ENCODE measurements at regions not wholly inside any gene's neighbourhood (a gene's known extent, or its start where the extent isn't known, plus 50 kb on each side); places are given as distances from the start of the nearest gene placed in this dataset.

DNA sequence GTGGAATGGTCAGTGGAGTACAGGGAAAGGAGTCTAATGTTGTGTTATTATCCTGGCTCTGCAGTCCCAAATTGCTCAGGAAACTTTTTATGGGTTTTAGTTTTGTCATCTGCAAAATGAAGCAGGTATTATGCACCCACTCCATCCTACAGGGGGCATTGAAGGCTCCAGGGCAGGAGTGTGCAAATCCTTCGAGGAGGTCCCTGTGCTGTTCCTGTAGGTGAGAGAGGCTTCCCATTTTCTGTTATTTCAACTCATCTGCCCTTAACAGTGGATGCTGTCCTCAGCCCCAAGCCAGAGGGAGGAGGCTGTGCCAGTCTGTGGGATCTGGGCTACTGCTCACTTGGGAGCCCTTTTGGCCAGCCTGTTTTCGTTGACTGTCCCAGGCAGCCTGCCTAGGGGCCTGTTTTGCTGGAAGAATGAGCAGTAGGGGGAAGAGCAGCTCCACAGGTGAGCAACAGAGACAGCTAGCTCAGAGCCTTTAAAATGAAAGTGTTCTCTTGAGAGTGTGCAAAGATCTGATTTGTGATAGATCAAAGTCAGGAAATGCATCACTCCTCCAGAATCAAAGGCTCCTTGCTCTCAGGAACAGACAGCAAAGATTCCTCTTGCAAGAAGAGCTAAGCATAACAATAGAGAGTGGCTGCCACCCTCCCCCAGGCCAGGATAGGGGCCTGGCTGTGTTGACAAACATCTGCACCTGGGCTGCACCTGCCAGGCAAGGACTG lies 317.6 kb upstream of the PROX1 start:
- no peaks in the 10 kb centered on the region for H3K9me3 ChIP-seq (ENCODE audit: low read depth)
- H3K4me2 ChIP-seq: no peak overlapping the region
- H3K4me3 ChIP-seq: no peak overlapping the region
- no peaks in the 10 kb centered on the region for H3K36me3 ChIP-seq (replicated peaks; ENCODE audit: insufficient read depth, low read depth)
- H4K20me1 ChIP-seq (ENCODE audit: insufficient read depth, poor library complexity, severe bottlenecking): no peaks in the 10 kb centered on the region
- no peaks in the 10 kb centered on the region for H3K9me2 ChIP-seq (replicated peaks; ENCODE audit: insufficient read depth)
- H3K79me2 ChIP-seq: no peaks in the 10 kb centered on the region
- H3K27ac ChIP-seq: no peak overlapping the region
- 43% methylated on average over 2 of the region's 2 CpGs for WGBS (ENCODE audit: low lambda C conversion rate, missing lambda C conversion rate)
- no peak overlapping the region for H2AFZ ChIP-seq
- no peaks in the 10 kb centered on the region for H3K27me3 ChIP-seq
- TF ChIP-seq, protein P1, sequence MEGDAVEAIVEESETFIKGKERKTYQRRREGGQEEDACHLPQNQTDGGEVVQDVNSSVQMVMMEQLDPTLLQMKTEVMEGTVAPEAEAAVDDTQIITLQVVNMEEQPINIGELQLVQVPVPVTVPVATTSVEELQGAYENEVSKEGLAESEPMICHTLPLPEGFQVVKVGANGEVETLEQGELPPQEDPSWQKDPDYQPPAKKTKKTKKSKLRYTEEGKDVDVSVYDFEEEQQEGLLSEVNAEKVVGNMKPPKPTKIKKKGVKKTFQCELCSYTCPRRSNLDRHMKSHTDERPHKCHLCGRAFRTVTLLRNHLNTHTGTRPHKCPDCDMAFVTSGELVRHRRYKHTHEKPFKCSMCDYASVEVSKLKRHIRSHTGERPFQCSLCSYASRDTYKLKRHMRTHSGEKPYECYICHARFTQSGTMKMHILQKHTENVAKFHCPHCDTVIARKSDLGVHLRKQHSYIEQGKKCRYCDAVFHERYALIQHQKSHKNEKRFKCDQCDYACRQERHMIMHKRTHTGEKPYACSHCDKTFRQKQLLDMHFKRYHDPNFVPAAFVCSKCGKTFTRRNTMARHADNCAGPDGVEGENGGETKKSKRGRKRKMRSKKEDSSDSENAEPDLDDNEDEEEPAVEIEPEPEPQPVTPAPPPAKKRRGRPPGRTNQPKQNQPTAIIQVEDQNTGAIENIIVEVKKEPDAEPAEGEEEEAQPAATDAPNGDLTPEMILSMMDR (IDR thresholded peaks at IDR 0.05; ENCODE audit: poor library complexity): no peak
- no peak for TF ChIP-seq EZH2phosphoT487 (IDR thresholded peaks at IDR 0.05; ENCODE audit: low read depth, severe bottlenecking, unreplicated experiment)
- no peak for TF ChIP-seq EZH2 (IDR thresholded peaks at IDR 0.05; ENCODE audit: borderline replicate concordance)
- H3K4me1 ChIP-seq (ENCODE audit: insufficient read depth): no peaks in the 10 kb centered on the region
- DNase-seq (ENCODE audit: low spot score): no peak

DNA sequence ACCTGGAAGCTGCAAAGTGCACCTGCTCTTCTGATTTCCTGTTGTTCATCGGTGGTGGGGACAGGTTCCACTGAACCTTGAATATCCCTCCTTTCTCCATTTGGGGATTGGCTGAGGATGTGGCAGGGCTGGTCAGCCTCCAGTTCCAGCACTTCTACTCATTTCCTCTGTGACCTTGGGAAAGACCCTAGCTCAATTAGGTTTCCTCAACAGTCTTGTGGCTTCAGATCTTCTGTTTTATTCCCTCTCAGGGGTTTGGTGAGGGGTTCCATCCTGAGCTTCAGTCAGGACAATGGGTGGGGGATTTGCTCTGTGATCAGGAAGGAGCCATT lies 317.1 kb upstream of the PROX1 start:
- WGBS (ENCODE audit: low lambda C conversion rate, missing lambda C conversion rate): 18% methylated on average over 1 of the region's 1 CpG
- Histone ChIP-seq H4K20me1 (ENCODE audit: insufficient read depth, poor library complexity, severe bottlenecking) (no peaks in the 10 kb centered on the region), H3K9me3 (ENCODE audit: low read depth) (no peaks in the 10 kb centered on the region), H3K9me2 (replicated peaks; ENCODE audit: insufficient read depth) (no peaks in the 10 kb centered on the region), H2AFZ (no peak overlapping the region), H3K27ac (no peak overlapping the region), H3K4me3 (no peak overlapping the region), H3K36me3 (replicated peaks; ENCODE audit: insufficient read depth, low read depth) (no peaks in the 10 kb centered on the region), H3K4me2 (no peak overlapping the region), H3K79me2 (no peaks in the 10 kb centered on the region), H3K27me3 (no peaks in the 10 kb centered on the region), H3K4me1 (ENCODE audit: insufficient read depth) (no peaks in the 10 kb centered on the region)
- TF ChIP-seq, protein P1 (IDR thresholded peaks at IDR 0.05; ENCODE audit: poor library complexity): no peak
- TF ChIP-seq EZH2phosphoT487 (IDR thresholded peaks at IDR 0.05; ENCODE audit: low read depth, severe bottlenecking, unreplicated experiment) (no peak), EZH2 (IDR thresholded peaks at IDR 0.05; ENCODE audit: borderline replicate concordance) (no peak)
- DNase-seq (ENCODE audit: low spot score): no peak

DNA sequence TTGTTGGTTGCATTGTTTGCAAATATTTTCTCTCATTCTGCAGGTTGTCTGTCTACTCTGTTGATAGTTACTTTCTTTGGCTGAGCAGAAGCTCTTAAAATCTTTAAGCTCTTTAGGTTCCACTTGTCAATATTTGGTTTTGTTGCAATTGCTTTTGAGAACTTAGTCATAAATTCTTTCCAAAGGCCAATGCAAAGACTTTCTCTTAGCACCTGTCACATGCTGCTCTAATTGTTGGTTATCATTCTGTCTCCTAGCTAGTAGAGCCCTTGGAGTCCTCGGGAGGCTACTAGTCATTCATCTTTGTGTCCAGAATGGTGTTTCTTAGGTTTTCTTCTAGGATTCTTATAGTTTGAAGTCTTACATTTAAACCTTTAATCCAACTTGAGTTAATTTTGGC lies 312.7 kb upstream of the PROX1 start:
- DNase-seq (ENCODE audit: low spot score): peak; percentile 21
- H3K79me2 ChIP-seq: no peaks in the 10 kb centered on the region
- H3K9me2 ChIP-seq (replicated peaks; ENCODE audit: insufficient read depth): no peaks in the 10 kb centered on the region
- H3K36me3 ChIP-seq (replicated peaks; ENCODE audit: insufficient read depth, low read depth): no peaks in the 10 kb centered on the region
- no peaks in the 10 kb centered on the region for H3K27me3 ChIP-seq
- H3K9me3 ChIP-seq (ENCODE audit: low read depth): no peaks in the 10 kb centered on the region
- H4K20me1 ChIP-seq (ENCODE audit: insufficient read depth, poor library complexity, severe bottlenecking): no peaks in the 10 kb centered on the region
- H3K4me3 ChIP-seq: no peak overlapping the region
- no peak overlapping the region for H2AFZ ChIP-seq
- no peak overlapping the region for H3K27ac ChIP-seq
- 66% methylated on average over 1 of the region's 1 CpG for WGBS (ENCODE audit: low lambda C conversion rate, missing lambda C conversion rate)
- no peaks in the 10 kb centered on the region for H3K4me1 ChIP-seq (ENCODE audit: insufficient read depth)
- TF ChIP-seq EZH2 (IDR thresholded peaks at IDR 0.05; ENCODE audit: borderline replicate concordance) (no peak), EZH2phosphoT487 (IDR thresholded peaks at IDR 0.05; ENCODE audit: low read depth, severe bottlenecking, unreplicated experiment) (peak; percentile 77)
- no peak overlapping the region for H3K4me2 ChIP-seq

DNA sequence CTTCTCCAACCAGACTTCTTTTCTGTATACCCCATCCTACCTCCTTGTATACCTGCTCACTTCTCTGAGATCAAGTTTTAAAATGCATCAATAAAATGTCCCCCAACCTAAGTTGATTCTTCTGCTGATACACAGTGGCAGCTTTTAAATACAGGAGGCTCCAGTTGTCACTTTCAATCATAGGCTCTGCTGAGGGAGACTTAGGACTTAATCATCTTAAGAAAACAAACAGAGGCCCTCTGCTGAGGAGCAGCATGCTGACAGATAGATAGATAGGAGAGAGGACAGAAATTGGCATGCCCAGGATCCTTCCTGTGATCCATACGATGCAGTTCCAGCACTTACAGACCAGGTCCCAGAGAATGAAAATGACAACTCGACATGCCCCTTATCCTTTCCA lies 311.0 kb upstream of the PROX1 start:
- WGBS (ENCODE audit: low lambda C conversion rate, missing lambda C conversion rate): 79% methylated on average over 2 of the region's 2 CpGs
- Histone ChIP-seq H3K4me1 (ENCODE audit: insufficient read depth) (no peaks in the 10 kb centered on the region), H3K9me3 (ENCODE audit: low read depth) (no peaks in the 10 kb centered on the region), H3K79me2 (no peaks in the 10 kb centered on the region), H3K36me3 (replicated peaks; ENCODE audit: insufficient read depth, low read depth) (no peaks in the 10 kb centered on the region), H4K20me1 (ENCODE audit: insufficient read depth, poor library complexity, severe bottlenecking) (no peaks in the 10 kb centered on the region), H3K4me3 (no peak overlapping the region), H3K9me2 (replicated peaks; ENCODE audit: insufficient read depth) (no peaks in the 10 kb centered on the region), H3K27me3 (no peaks in the 10 kb centered on the region), H3K4me2 (no peak overlapping the region), H2AFZ (no peak overlapping the region), H3K27ac (no peak overlapping the region)
- no peak for DNase-seq (ENCODE audit: low spot score)
- TF ChIP-seq, protein P1 (IDR thresholded peaks at IDR 0.05; ENCODE audit: poor library complexity): no peak
- TF ChIP-seq EZH2phosphoT487 (IDR thresholded peaks at IDR 0.05; ENCODE audit: low read depth, severe bottlenecking, unreplicated experiment): no peak
- no peak for TF ChIP-seq EZH2 (IDR thresholded peaks at IDR 0.05; ENCODE audit: borderline replicate concordance)

All from hepatocyte (in vitro differentiated cells).